HG03342 (cell line): ENCODE measurements at regions not wholly inside any gene's neighbourhood (a gene's known extent, or its start where the extent isn't known, plus 50 kb on each side); places are given as distances from the start of the nearest gene placed in this dataset.
"Not testable (repeated sequence)": the region's sequence is repeated elsewhere in the genome, so short reads cannot be mapped to it uniquely, and the experiment has no call there.

ENCODE experiments used
- ATAC-seq: cut with Tn5 transposase; IDR thresholded peaks from one replicate; pipeline ENCODE4 v1.9.1; 2021; ENCODE audit warnings: mild to moderate bottlenecking, moderate library complexity; ENCODE audit not compliant: unreplicated experiment

DNA sequence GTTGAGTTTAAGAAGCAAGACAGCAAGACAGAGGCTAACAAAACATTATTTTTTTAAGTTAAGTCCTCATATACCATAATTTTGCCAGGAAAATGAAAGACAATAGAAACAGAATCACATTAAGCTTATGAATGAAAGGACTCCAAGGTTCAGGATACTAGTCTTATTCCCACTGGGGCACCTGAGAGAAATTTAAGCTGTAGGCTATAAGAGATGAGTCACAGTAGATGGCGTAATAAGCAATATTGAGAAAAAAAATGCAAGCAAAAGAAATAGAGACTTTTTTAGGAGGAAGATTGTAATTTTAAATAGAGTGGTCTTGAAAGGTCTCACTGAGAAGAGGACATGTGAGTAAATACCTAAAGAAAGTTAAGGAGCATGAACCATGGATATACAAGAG lies 57.1 kb upstream of the KIF2B start:
- ATAC-seq: no peak

DNA sequence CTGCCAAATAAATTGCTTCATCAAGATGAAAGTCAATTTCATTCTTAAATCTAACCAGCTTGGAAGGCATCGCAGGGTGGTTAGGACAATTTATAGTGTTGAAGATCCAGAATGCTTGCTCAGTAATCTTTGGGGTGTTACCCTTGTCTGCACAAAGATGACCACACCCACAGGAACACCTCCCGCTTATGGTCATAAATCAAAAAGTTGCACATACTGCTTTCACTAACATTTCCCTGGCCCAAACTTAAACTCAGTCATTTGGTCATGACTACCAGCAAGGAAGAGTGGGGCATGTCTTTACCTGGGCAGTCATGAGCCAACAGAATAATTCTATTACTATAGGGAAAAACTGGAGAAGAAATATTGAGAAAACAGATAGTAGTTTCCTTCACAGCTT lies 57.6 kb upstream of the KIF2B start:
- no peak for ATAC-seq

- no peak for ATAC-seq
These were observed 65.2 kb upstream of the KIF2B start for GRCh38 chr17:53757559-53757958.

DNA sequence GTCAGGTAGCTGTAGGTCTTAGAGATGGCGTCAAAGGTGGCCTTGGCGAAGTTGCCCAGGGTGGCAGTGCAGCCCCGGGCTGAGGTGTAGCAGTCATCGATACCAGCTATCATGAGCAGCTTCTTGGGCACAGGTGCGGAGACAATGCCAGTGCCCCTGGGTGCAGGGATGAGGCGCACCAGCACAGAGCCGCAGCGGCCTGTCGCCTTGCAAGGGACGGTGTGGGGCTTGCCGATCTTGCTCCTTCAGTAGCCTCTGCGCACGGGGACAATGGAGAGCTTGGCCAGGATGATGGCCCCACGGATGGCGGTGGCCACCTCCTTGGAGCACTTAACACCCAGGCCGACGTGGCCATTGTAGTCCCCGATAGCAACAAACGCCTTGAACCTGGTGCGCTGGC lies 65.6 kb upstream of the KIF2B start:
- ATAC-seq: not testable (repeated sequence)

- no peak for ATAC-seq
These were observed 73.5 kb upstream of the KIF2B start for GRCh38 chr17:53749178-53749577.

- not testable (repeated sequence) for ATAC-seq
These were observed 74.4 kb upstream of the KIF2B start for GRCh38 chr17:53748159-53748820.

DNA sequence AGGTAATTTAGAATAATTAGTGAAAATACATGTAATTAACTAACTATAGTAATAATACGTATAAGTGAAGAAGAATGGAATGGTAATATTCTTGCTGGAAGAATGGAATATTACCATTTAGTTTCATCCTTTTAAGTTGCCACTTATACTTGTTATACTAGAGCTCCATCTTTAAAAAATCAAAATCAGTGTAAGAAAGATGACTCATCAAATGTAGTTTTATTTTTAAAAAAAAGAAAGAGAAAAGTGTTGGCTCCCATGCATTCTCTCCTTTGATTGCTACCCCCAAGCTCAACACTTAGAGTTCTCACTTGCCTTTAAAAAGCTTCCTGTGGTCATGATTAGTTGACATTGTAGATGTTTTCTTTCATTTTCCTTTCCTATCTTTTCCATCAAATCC lies 82.4 kb upstream of the KIF2B start:
- ATAC-seq: no peak

DNA sequence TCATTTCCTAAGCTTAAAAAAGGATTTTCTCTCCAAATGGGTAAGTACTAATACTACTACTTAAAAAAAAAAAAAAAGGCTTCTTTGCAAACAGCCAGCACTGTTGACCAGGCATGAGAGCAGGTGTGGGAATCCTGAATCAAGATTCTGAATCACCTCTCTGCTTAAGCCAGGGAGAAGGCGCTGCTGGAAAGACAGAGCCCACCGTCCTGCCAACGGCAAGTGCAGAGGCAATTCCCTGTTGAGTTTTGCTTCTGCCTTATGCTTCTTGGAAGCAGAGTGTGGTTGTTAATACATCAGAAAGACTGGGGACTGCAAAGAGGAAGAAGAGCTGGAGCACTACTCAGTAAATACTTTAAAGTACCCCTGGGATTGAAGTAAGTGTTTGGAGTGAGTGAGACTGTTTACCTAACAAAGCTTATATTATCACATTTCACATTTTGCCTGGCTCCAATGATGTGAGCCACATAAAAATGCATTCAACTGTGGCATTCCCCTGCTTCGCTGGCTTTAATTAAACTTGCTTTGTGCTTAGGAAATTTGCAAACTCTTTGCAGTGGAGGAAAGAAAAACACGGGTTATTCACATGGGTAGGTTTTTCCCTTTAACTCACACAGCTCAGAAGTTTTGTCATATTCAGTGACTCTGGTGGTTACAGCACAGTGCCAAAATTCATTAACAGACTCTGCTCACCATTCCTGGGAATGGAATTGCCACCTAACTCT lies 86.0 kb upstream of the KIF2B start:
- ATAC-seq: no peak

GRCh38 chr17:53724726-53725125 lies 98.0 kb upstream of the KIF2B start:
- ATAC-seq: no peak

- ATAC-seq: no peak
These were observed 100.3 kb upstream of the KIF2B start for GRCh38 chr17:53722407-53722806.

DNA sequence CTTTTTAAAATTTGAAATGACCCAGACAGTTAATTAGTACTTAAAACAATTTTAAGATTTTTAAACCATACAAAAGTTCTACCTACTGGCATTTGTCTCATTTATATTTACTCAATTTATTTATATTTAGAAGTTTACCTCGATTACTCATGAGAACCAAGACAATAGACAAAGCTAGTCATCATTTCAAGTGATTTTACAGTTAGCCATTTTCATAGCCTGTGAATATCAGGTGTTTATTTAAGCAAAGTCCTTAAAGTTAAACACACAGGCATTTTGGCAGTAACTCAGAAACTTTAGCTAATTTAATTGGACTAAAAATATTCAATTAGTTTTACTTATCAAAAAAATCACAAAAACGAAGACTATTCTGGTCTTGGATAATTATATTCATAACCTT lies 101.6 kb upstream of the KIF2B start:
- ATAC-seq: no peak

- ATAC-seq: no peak
These were observed 103.5 kb upstream of the KIF2B start for GRCh38 chr17:53719229-53719628.

DNA sequence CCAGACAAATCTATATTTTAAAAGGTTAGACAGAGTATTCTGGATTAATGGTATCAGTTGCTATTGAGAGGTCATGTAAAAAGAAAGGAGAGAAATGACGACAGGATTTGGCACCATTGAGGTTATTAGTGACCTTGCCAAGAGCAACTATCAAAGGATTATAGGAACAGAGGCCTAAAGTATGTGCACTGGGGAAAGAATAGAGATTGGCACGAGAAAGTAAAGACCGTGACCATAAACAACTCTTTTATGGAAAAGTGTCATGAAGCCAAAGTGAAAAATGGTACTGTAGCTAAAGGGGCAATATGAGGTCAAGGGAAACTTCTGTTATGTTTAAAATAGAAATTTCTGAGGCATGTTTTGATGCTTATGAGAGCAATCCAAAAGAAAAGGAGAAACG lies 115.2 kb upstream of the KIF2B start:
- ATAC-seq: no peak

GRCh38 chr17:53696286-53696685 lies 126.4 kb upstream of the KIF2B start:
- ATAC-seq: no peak

GRCh38 chr17:53687324-53687723 lies 135.4 kb upstream of the KIF2B start:
- no peak for ATAC-seq

- no peak for ATAC-seq
These were observed 142.0 kb upstream of the KIF2B start for GRCh38 chr17:53680745-53681144.

DNA sequence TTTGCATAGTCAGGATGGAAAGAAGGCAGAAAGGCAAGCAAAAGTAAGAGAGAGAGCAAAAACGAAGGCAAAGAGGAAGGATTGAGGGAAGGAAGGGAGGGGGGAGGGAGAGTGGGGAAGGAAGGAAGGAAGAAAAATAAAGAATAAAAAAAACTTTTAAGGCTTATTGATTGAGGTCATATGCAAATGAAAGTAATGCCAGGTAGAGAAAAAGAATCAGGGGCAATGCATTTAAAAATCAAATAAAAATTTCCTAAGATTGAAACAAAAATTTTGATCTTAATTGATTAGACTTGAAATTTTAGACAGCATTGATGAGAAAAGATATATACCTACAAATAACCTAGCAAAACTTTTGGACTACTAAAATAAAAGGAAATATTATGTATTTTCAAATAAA lies 153.9 kb upstream of the KIF2B start:
- ATAC-seq: no peak

DNA sequence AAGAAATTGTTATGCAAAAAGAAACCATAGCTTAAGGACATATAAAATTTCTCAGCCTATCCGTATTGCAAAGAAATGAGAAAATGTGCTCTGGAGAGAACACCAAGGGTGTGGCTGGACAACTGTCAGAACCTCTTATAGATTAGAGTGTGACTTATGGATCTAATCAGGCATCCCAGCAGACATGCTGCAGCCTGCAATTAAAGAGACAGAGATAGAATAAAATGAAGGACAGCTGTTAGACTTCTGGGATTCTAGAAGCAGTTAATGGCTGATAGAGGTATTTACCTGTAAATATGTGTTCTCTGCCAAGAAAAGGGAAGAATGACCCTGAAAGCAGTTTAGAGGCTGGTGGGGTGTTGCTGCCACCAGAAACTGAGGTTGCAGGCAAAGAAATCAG lies 160.1 kb upstream of the KIF2B start:
- ATAC-seq: no peak

DNA sequence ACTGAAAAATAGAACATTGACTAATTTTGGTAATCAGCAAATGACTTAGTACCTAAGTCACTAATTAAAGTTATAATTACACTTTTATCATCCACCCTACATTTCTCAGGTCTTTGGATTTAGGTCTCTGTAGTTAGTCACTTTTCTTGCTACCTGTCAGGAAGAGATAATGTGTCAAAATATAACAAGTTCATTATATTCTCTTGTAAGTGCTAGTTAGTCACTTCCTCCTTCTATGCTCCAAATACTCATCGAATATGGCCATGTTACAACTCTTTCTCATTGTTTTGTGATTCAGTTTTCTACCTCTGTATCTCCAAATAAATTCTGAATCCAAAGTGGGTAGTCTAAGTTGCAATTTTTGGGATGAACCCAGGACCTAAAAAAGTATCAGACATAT lies 163.5 kb upstream of the KIF2B start:
- no peak for ATAC-seq

DNA sequence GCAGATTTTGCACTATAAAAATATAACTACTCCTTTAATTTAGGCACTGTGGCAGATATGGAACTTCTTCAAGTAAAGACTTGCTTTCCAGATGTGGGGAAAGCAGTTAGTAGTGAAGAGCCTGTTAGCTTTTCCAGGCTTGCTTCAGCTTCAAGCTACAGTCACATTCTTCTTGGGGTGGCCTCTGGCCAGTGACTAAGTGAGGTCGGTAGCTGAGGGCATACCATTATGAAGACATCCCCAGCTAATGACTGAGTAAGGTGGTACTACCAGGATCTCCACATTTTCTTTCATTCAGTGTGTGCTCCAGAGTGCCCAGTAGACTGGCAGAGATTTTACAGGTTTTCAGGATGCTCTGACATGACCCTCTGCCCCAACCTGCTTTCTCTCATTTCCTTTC lies 167.1 kb upstream of the KIF2B start:
- ATAC-seq: no peak

- ATAC-seq: no peak
These were observed 173.5 kb upstream of the KIF2B start for GRCh38 chr17:53649201-53649600.

GRCh38 chr17:53646835-53647234 lies 175.9 kb upstream of the KIF2B start:
- ATAC-seq: no peak

DNA sequence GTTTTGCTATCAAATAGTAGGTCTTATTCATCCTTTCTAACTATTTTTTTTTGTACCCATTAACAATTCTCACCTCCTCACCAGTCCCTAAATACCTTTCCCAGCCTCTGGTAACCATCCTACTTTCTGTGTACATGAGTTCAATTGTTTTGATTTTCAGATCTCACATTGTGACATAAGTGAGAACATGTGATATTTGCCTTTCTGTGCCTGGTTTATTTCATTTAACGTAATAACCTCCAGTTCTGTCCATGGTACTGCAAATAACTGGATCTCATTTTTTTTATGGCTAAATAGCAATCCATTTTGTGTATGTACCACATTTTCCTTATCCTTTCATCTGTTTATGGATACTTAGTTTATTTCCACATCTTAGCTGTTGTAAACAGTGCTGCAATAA lies 181.9 kb upstream of the KIF2B start:
- no peak for ATAC-seq
